Mucosa of stomach (tissue), 1 donor: ENCODE measurements at regions not wholly inside any gene's neighbourhood (a gene's known extent, or its start where the extent isn't known, plus 50 kb on each side); places are given as distances from the start of the nearest gene placed in this dataset.

Source experiments
- H3K27me3 ChIP-seq: one replicate; pipeline ENCODE4 v1.7.0; 2013; ENCODE audit warnings: mild to moderate bottlenecking, low read length; ENCODE audit not compliant: control insufficient read depth, insufficient read depth
- H3K36me3 ChIP-seq: one replicate; pipeline ENCODE4 v1.7.0; 2013; ENCODE audit warnings: low read length; ENCODE audit not compliant: control insufficient read depth, insufficient read depth
- H3K4me1 ChIP-seq: one replicate; pipeline ENCODE4 v1.7.0; 2013; ENCODE audit warnings: mild to moderate bottlenecking, low read length; ENCODE audit not compliant: control insufficient read depth, insufficient read depth
- H3K4me3 ChIP-seq: one replicate; pipeline ENCODE4 v1.7.0; 2013; ENCODE audit warnings: low read length
- H3K9ac ChIP-seq: one replicate; pipeline ENCODE4 v1.7.0; 2013; ENCODE audit warnings: mild to moderate bottlenecking, low read length, moderate library complexity
- H3K9me3 ChIP-seq: one replicate; pipeline ENCODE4 v1.7.0; 2013; ENCODE audit warnings: mild to moderate bottlenecking, low read length, moderate library complexity; ENCODE audit not compliant: control insufficient read depth
- donor health status: Pancreatic carcinoma.

DNA sequence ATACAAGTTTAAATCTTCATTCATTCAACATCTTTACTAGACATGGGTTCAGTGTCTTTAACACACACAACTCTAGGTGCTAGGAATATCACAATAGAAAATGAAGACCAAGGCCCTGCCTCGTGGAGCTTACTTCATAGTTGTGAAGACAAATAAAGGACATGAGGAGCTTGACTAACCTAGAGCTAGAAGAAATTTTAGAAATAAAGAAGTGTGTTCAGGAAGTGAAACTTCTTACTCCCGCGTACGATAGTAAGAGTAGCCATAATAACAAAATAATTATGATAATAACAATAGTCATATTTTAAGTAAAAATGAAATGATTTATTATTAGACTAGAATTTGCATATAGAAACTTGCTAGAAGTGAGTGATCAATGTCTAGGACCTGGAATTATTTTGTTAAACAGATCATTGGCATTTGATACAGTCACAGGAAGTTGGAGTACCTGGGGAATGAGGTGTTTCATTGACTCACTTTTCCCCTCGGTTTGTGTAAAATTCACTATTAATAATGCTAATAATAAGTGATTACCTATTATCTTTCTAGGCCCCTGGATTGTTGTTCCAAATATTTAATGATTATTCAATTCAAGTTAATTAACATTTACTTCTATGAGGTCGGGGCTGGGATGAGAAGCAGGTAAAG lies 331.3 kb downstream of the NSG2 start:
- peaks cover 4% of the 10 kb centered on the region for H3K27me3 ChIP-seq
- H3K36me3 ChIP-seq, result no peaks in the 10 kb centered on the region
- H3K4me1 ChIP-seq, result no peaks in the 10 kb centered on the region
- H3K9me3 ChIP-seq, result no peaks in the 10 kb centered on the region
- no peak overlapping the region for H3K4me3 ChIP-seq
- H3K9ac ChIP-seq, result no peak overlapping the region

DNA sequence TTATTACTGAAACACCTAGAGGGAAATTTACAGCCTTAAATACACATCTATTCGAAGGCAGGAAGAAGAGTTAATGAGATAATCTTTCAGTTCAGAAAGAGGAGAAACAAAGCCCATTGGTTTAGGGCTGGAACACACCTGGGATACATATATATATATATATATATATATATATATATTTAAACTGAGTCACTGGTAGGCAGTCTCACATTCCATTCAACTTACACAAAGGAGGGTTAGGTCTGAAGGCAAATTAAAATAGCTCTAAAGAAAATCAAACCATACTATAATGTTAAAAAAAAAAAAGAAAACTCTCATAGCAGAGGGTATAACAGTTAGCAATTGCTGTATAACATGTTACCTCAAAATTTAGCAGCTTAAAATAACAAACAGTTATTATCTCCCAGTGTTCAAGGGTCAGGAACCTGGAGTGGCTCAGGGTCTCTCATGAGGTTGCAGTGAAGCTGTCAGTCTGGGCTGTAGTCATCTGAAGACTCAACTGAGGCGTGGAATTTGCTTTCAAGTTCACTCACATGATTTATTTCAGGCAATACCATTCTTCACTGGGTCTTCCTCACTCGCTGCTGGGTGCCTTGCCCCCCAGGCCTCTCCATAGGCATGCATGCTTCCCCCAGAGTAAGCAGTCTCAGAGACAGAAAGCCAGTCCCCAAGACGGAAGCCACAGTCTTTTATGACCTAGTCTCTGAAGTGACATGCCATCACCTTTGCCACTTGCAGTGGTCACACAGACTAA lies 332.8 kb downstream of the NSG2 start:
- Histone ChIP-seq H3K9me3 (no peaks in the 10 kb centered on the region), H3K4me1 (peaks cover 6% of the 10 kb centered on the region), H3K9ac (no peak overlapping the region), H3K27me3 (peaks cover 4% of the 10 kb centered on the region), H3K4me3 (no peak overlapping the region), H3K36me3 (no peaks in the 10 kb centered on the region)

DNA sequence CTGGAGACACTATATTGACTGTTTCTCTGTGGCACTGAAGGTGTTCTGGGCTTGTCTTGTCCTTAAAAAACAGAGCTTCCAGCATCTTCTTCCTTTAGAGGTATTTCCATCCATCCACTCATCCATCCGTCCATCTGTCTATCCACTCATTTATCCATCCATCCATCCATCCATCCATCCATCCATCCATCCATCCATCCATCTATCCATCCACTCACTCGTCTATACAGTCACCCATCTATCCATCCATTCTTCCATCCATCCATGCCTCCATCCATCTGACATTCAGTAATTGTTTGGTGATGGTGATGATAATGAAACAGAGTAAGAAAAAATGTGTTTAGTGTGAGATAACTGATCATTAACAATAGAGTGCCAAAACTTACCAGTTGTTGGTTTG lies 334.8 kb downstream of the NSG2 start:
- Histone ChIP-seq H3K27me3 (peaks cover 4% of the 10 kb centered on the region), H3K9ac (no peak overlapping the region), H3K4me3 (no peak overlapping the region), H3K9me3 (no peaks in the 10 kb centered on the region), H3K36me3 (no peaks in the 10 kb centered on the region), H3K4me1 (peaks cover 6% of the 10 kb centered on the region)

DNA sequence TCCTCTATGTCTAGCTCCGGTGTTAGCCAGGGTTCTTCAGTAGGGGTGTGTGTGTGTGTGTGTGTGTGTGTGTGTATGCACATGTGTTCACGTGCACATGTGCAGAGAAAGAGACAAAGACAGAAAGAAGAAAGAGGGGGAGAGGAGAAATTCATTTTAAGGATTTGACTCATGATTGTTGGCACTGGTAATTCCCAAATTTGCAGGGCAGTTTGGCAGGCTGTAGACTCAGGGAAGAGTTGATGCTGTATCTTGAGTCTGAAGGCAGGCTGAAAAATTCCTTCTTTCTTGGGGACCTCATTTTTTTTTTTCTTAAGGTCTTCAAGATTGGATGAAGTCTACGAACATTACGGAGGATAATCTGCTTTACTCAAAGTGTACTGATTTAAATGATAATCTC lies 335.7 kb downstream of the NSG2 start:
- peaks cover under 1% of the 10 kb centered on the region for H3K27me3 ChIP-seq
- peaks cover 6% of the 10 kb centered on the region for H3K4me1 ChIP-seq
- no peak overlapping the region for H3K9ac ChIP-seq
- H3K9me3 ChIP-seq, result no peaks in the 10 kb centered on the region
- H3K36me3 ChIP-seq, result no peaks in the 10 kb centered on the region
- H3K4me3 ChIP-seq, result no peak overlapping the region

DNA sequence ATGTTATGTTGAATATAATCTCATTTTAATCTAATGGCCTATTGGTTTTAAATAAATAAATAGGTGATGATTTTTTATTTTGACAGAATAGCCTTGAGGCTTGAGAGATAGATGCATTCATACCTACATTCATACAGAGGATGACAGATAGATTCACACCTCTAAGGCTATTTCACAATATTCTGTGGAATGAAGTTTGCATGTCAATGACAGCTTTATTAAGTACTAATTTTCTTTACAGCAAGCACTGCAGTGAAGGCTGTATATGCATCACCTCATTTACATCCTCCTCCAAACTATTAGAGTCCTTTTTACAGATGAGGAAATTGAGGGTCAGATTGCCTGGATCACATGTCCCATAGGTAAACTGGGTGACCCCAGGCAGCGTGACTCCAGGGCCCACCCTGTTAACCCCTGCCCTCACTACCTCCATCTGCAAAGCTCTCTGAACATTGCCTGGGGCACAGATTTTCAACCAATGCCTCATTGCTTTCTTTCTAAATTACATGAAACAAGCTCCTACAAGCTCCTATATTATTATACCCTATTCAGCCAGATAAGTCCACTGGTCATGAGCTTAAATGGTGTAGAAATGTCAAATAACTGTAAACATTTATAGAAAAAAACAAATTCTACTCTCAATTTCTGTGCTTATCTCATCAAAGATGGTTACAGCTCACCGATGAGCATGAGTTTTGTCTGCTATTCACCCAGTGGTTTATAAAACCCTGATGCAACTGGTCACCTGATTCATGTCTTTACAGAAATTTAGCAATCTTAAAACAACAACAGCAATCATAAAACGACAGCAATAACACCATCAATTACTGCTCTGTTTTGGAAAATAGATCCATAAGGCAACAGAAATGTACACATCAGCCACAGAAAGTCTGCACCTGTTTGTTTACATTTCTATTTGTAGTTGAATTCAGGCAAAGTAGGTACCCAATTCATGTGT lies 338.0 kb downstream of the NSG2 start:
- H3K4me3 ChIP-seq, result no peak overlapping the region
- H3K27me3 ChIP-seq, result no peaks in the 10 kb centered on the region
- no peak overlapping the region for H3K9ac ChIP-seq
- no peaks in the 10 kb centered on the region for H3K36me3 ChIP-seq
- peaks cover 6% of the 10 kb centered on the region for H3K4me1 ChIP-seq
- no peaks in the 10 kb centered on the region for H3K9me3 ChIP-seq

DNA sequence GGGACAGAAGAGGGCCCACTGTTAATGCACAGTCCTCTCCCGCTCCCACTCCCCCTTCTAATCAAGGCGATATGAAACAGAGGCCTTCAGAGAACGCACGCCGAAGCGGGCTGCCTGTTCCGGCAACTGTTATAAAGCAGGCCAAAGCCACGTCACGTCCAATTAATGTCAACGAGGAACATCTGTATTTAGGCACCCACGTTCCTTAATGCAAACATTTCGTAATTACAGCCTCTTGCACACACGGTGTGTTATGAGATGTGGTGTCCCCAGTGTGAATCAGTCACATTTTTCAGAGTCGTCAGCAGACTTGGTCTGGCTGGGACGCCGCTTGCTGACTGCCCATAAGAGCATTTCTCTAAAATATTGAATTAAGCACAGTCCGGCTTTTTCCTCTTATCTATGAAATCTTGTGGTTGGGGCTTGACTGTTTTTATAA lies 339.0 kb downstream of the NSG2 start:
- Histone ChIP-seq H3K9me3 (no peaks in the 10 kb centered on the region), H3K9ac (no peak overlapping the region), H3K4me3 (no peak overlapping the region), H3K27me3 (no peaks in the 10 kb centered on the region), H3K4me1 (peaks cover 6% of the 10 kb centered on the region), H3K36me3 (no peaks in the 10 kb centered on the region)

DNA sequence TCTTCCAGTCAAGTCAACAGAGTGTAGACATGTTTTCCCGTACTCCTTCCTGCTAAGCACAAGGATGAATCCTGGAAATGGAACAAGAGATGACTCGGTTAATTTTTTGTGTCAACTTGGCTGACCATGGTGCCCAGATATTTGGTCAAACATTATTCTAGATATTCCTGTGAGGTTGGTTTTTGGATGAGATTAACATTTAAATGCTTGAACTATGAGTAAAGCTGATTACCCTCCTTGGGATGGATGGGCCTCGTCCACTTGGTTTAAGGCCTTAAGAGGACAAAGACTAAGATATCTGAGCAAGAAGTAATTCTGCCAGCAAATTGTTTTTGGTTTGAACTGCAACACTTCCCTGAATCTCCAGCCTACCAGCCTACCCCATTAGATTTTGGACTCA lies 338.1 kb upstream of the MSX2 start:
- Histone ChIP-seq H3K9me3 (no peaks in the 10 kb centered on the region), H3K27me3 (peaks cover 4% of the 10 kb centered on the region), H3K4me1 (peaks cover 6% of the 10 kb centered on the region), H3K9ac (no peak overlapping the region), H3K36me3 (no peaks in the 10 kb centered on the region), H3K4me3 (no peak overlapping the region)

DNA sequence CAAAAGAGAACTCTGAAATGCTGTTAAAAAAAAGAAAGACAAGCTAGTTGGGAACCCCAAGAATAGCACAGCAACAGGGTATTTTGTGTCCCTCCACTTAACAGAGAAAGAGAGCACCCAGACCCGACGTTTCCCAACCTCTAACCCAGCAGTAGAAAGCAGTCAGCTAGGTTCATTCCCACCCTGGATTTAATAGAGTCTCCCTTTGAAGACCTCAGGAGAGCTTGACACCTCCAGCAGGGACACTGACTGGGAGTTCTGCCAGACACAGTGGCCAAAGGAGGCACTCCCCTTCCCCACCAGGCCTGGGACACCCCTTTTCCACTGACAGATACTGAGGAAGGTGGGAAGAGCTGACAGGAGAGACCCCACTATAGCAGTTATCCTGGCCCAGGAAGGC lies 337.5 kb upstream of the MSX2 start:
- Histone ChIP-seq H3K36me3 (no peaks in the 10 kb centered on the region), H3K9me3 (no peaks in the 10 kb centered on the region), H3K4me3 (no peak overlapping the region), H3K4me1 (peaks cover 6% of the 10 kb centered on the region), H3K9ac (no peak overlapping the region), H3K27me3 (peaks cover 4% of the 10 kb centered on the region)

DNA sequence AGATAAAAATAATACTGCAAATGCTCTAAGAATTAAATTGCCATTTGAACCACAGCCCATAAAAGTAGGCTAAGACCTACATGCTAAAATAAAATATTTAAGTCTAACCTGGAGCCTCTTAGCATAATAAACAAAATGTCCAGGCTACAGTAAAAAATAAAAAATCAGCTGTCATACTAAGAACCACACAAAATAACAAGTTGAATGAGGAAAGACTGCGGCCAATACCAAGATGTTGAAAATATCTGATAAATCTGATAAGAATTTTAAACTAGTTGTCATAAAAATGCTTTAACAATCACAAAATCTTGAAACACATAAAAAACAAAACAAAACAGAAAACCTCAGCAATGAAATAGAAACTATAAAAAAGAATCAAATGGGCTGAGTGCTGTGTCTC lies 336.9 kb upstream of the MSX2 start:
- Histone ChIP-seq H3K9me3 (no peaks in the 10 kb centered on the region), H3K4me3 (no peak overlapping the region), H3K36me3 (no peaks in the 10 kb centered on the region), H3K4me1 (peaks cover 5% of the 10 kb centered on the region), H3K27me3 (peaks cover 4% of the 10 kb centered on the region), H3K9ac (no peak overlapping the region)

DNA sequence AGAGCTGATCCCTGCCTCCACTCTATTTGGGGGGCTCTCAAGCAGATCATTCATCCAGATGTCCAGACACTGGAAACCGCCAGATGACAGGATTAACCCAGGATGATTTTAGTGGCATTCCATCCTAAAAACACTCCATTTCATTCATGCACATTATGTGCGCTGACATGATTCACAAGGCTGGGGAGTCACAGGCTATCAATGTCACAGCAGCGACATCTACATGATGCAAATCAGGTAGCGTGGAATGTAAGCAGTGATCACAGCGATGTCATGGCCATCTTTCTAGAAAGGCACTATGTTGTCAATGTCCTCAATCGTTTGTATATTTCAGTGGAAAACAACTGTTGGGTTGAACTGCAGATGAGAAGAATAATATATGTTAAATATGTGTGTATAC lies 331.5 kb upstream of the MSX2 start:
- H3K4me1 ChIP-seq, result no peaks in the 10 kb centered on the region
- H3K9ac ChIP-seq, result no peak overlapping the region
- H3K9me3 ChIP-seq, result no peaks in the 10 kb centered on the region
- H3K4me3 ChIP-seq, result no peak overlapping the region
- H3K36me3 ChIP-seq, result no peaks in the 10 kb centered on the region
- H3K27me3 ChIP-seq, result peaks cover 10% of the 10 kb centered on the region

DNA sequence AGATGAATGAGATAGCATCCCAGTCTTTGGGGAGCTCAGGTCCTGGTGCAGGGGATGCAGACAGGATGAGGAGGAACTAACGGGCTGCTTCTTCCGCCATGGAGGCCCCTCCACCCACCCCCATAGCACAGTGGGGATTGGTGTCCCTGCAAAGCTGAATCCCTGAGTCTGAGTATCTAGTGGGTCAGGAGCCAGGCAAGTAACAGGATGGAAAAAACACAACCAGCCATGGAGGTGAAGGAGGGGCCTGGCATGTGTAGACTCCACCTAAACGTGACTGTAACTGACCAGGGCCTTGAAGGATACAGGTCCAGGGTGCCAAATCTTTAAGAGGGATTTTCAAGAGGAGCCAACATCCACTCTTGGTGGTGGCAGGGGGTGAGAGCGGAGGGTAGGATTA lies 327.8 kb upstream of the MSX2 start:
- H3K36me3 ChIP-seq, result no peaks in the 10 kb centered on the region
- no peaks in the 10 kb centered on the region for H3K4me1 ChIP-seq
- H3K9ac ChIP-seq, result no peak overlapping the region
- H3K9me3 ChIP-seq, result no peaks in the 10 kb centered on the region
- H3K4me3 ChIP-seq, result no peak overlapping the region
- peaks cover 6% of the 10 kb centered on the region for H3K27me3 ChIP-seq

DNA sequence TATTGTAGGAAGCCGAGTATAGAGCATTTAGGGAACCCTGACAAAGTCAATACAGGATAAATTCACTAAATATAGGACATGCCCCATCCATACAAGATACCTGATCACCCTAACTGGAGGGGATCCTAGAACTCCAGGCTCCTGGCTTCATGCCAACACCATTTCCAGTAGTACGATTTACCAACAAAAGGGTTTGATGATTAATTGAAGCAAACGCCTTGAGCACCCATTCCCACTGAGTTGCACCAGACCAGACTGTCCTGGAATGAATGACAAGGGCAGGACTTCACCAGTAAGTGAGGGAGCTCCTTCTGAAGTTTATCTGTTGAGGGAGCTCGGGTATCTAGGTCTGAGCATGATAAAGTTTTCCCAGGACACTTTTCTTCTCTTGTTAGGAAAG lies 327.2 kb upstream of the MSX2 start:
- H3K9ac ChIP-seq, result no peak overlapping the region
- peaks cover 6% of the 10 kb centered on the region for H3K27me3 ChIP-seq
- H3K4me3 ChIP-seq, result no peak overlapping the region
- H3K4me1 ChIP-seq, result no peaks in the 10 kb centered on the region
- no peaks in the 10 kb centered on the region for H3K36me3 ChIP-seq
- no peaks in the 10 kb centered on the region for H3K9me3 ChIP-seq
